HG03095 (cell line): ENCODE measurements at regions not wholly inside any gene's neighbourhood (a gene's known extent, or its start where the extent isn't known, plus 50 kb on each side); places are given as distances from the start of the nearest gene placed in this dataset.
"Not testable (repeated sequence)": the region's sequence is repeated elsewhere in the genome, so short reads cannot be mapped to it uniquely, and the experiment has no call there.

Experiments used
- ATAC-seq: cut with Tn5 transposase; IDR thresholded peaks from one replicate; pipeline ENCODE4 v1.9.1; 2021; ENCODE audit warnings: moderate library complexity; ENCODE audit not compliant: unreplicated experiment

GRCh38 chr3:72028726-72029125, 243.8 kb upstream of the PROK2 start:
- not testable (repeated sequence) for ATAC-seq

GRCh38 chr3:72028307-72028706, 243.4 kb upstream of the PROK2 start:
- ATAC-seq, result not testable (repeated sequence)

GRCh38 chr3:72027728-72028127, 242.8 kb upstream of the PROK2 start:
- not testable (repeated sequence) for ATAC-seq

- no peak for ATAC-seq
Observed at GRCh38 chr3:72022027-72022426, 237.1 kb upstream of the PROK2 start.

- no peak for ATAC-seq
Observed at GRCh38 chr3:72021531-72021930, 236.6 kb upstream of the PROK2 start.

- no peak for ATAC-seq
Observed at GRCh38 chr3:72018343-72018984, 233.5 kb upstream of the PROK2 start.

- ATAC-seq, result no peak
Observed at GRCh38 chr3:72017935-72018334, 233.0 kb upstream of the PROK2 start.

GRCh38 chr3:72017311-72017710, 232.4 kb upstream of the PROK2 start:
- ATAC-seq, result no peak

GRCh38 chr3:72015463-72015862, 230.5 kb upstream of the PROK2 start:
- no peak for ATAC-seq

GRCh38 chr3:72013084-72013483, 228.1 kb upstream of the PROK2 start:
- ATAC-seq, result no peak

- ATAC-seq, result no peak
Observed at GRCh38 chr3:72012363-72012762, 227.4 kb upstream of the PROK2 start.

GRCh38 chr3:72011485-72011884, 226.5 kb upstream of the PROK2 start:
- ATAC-seq, result no peak

- ATAC-seq, result peak; percentile 68
Observed at GRCh38 chr3:72009851-72010443, 225.0 kb upstream of the PROK2 start.

GRCh38 chr3:72008226-72008996, 223.5 kb upstream of the PROK2 start:
- no peak for ATAC-seq

GRCh38 chr3:72006631-72007556, 221.9 kb upstream of the PROK2 start:
- no peak for ATAC-seq

- no peak for ATAC-seq
Observed at GRCh38 chr3:72004749-72005292, 219.9 kb upstream of the PROK2 start.

GRCh38 chr3:72003936-72004335, 219.0 kb upstream of the PROK2 start:
- no peak for ATAC-seq

- no peak for ATAC-seq
Observed at GRCh38 chr3:72001758-72002157, 216.8 kb upstream of the PROK2 start.

- ATAC-seq, result no peak
Observed at GRCh38 chr3:71998995-71999673, 214.2 kb upstream of the PROK2 start.

- no peak for ATAC-seq
Observed at GRCh38 chr3:71997066-71997653, 212.2 kb upstream of the PROK2 start.
